PFSK-1 (cell line): ENCODE measurements at regions not wholly inside any gene's neighbourhood (a gene's known extent, or its start where the extent isn't known, plus 50 kb on each side); places are given as distances from the start of the nearest gene placed in this dataset.

Source experiments
- POLR2AphosphoS5 ChIP-seq: IDR thresholded peaks from 2 replicates; pipeline ENCODE4 v1.6.1; 2012; ENCODE audit warnings: low read depth, mild to moderate bottlenecking, control low read depth, low read length, moderate library complexity
- SIN3A ChIP-seq: IDR thresholded peaks from 2 replicates; pipeline ENCODE4 v1.6.1; 2012; ENCODE audit warnings: mild to moderate bottlenecking, low read length, moderate library complexity, borderline replicate concordance; ENCODE audit not compliant: insufficient read depth

- no peak for TF ChIP-seq POLR2AphosphoS5
- no peak for TF ChIP-seq SIN3A
These were observed 1598.9 kb downstream of the PLA2G4A start for GRCh38 chr1:188427642-188428041.
